Calu3 (cell line): ENCODE measurements at regions not wholly inside any gene's neighbourhood (a gene's known extent, or its start where the extent isn't known, plus 50 kb on each side); places are given as distances from the start of the nearest gene placed in this dataset.

ENCODE experiments used
- BruUV-seq: library from RNA; stranded (reverse); fragments of 400-500 nt; replicated peaks from 2 replicates; lab custom pipeline; 2021; lab: Mats Ljungman, UMichigan
- CTCF ChIA-PET: fragments of 300-600 bp; sonication (Branson Sonifier 250); formaldehyde crosslinking; loops from one replicate; lab custom pipeline; 2022; ENCODE audit warnings: antibody characterized with exemption; lab: Charles Lee
- DNase-seq: peaks from one replicate; pipeline ENCODE4 v3.0.0; 2022
- H3K27ac Mint-ChIP-seq: one replicate; pipeline ENCODE4 v1.8.0; 2022; ENCODE audit warnings: mixed read lengths; ENCODE audit not compliant: unreplicated experiment
- H3K27me3 Mint-ChIP-seq: one replicate; pipeline ENCODE4 v1.8.0; 2022; ENCODE audit warnings: mixed read lengths; ENCODE audit not compliant: unreplicated experiment
- H3K36me3 Mint-ChIP-seq: one replicate; pipeline ENCODE4 v1.8.0; 2022; ENCODE audit warnings: mild to moderate bottlenecking, moderate library complexity, mixed read lengths; ENCODE audit not compliant: insufficient read depth, unreplicated experiment
- H3K4me1 Mint-ChIP-seq: one replicate; pipeline ENCODE4 v1.8.0; 2022; ENCODE audit warnings: mild to moderate bottlenecking, low read depth, mixed read lengths; ENCODE audit not compliant: unreplicated experiment
- H3K4me3 Mint-ChIP-seq: one replicate; pipeline ENCODE4 v1.8.0; 2022; ENCODE audit warnings: mild to moderate bottlenecking, low read depth, moderate library complexity, mixed read lengths; ENCODE audit not compliant: unreplicated experiment
- H3K9me3 Mint-ChIP-seq: one replicate; pipeline ENCODE4 v1.8.0; 2022; ENCODE audit warnings: low read depth, mixed read lengths; ENCODE audit not compliant: unreplicated experiment
- CTCF ChIP-seq: fragments of 200-600 bp; IDR thresholded peaks from one replicate; pipeline ENCODE4 v1.8.0; 2022; ENCODE audit warnings: antibody characterized with exemption; ENCODE audit not compliant: unreplicated experiment
- intact Hi-C: fragments of 100-400 bp; cut with micrococcal nuclease; formaldehyde crosslinking; loops from one replicate; pipeline ENCODE4 v1.10.0; 2022; ENCODE audit not compliant: unreplicated experiment

- CTCF ChIA-PET: no interaction called here
- H3K4me1 Mint-ChIP-seq: no peaks in the 10 kb centered on the region
- H3K36me3 Mint-ChIP-seq: no peaks in the 10 kb centered on the region
- H3K27ac Mint-ChIP-seq: no peak overlapping the region
- no peaks in the 10 kb centered on the region for H3K9me3 Mint-ChIP-seq
- intact Hi-C loops: no loop called here
- H3K27me3 Mint-ChIP-seq: peaks cover 37% of the 10 kb centered on the region
- DNase-seq: no peak
- H3K4me3 Mint-ChIP-seq: no peak overlapping the region
- no TSS peak for BruUV-seq
- no peak for TF ChIP-seq CTCF
Measured at GRCh38 chrX:124223524-124223923, 108.9 kb upstream of the TEX13D start.

- intact Hi-C loops: no loop called here
- TF ChIP-seq CTCF: no peak
- CTCF ChIA-PET: no interaction called here
- BruUV-seq: no TSS peak
- H3K36me3 Mint-ChIP-seq: no peaks in the 10 kb centered on the region
- H3K27me3 Mint-ChIP-seq: peaks cover 27% of the 10 kb centered on the region
- H3K4me3 Mint-ChIP-seq: no peak overlapping the region
- H3K27ac Mint-ChIP-seq: no peak overlapping the region
- no peaks in the 10 kb centered on the region for H3K9me3 Mint-ChIP-seq
- DNase-seq: no peak
- no peaks in the 10 kb centered on the region for H3K4me1 Mint-ChIP-seq
Measured at GRCh38 chrX:124224528-124224927, 107.9 kb upstream of the TEX13D start.

- BruUV-seq: no TSS peak
- Mint-ChIP-seq H3K36me3 (no peaks in the 10 kb centered on the region), H3K27me3 (peaks cover 11% of the 10 kb centered on the region), H3K4me1 (no peaks in the 10 kb centered on the region), H3K9me3 (no peaks in the 10 kb centered on the region), H3K27ac (no peak overlapping the region), H3K4me3 (no peak overlapping the region)
- TF ChIP-seq CTCF: no peak
- CTCF ChIA-PET: no interaction called here
- DNase-seq: no peak
- intact Hi-C loops: no loop called here
Measured at GRCh38 chrX:124226129-124226528, 106.3 kb upstream of the TEX13D start.

- H3K36me3 Mint-ChIP-seq: no peaks in the 10 kb centered on the region
- intact Hi-C loops: no loop called here
- no peaks in the 10 kb centered on the region for H3K4me1 Mint-ChIP-seq
- no peak for DNase-seq
- no peak for TF ChIP-seq CTCF
- BruUV-seq: no TSS peak
- no peaks in the 10 kb centered on the region for H3K9me3 Mint-ChIP-seq
- no peak overlapping the region for H3K27ac Mint-ChIP-seq
- CTCF ChIA-PET: interaction anchor here (0.5 kb wide), 1 partner anchor 75 kb away, joined by 3 read pairs; no protein-coding TSS in a partner anchor
- no peaks in the 10 kb centered on the region for H3K27me3 Mint-ChIP-seq
- H3K4me3 Mint-ChIP-seq: no peak overlapping the region
Measured at GRCh38 chrX:124228849-124229248, 103.6 kb upstream of the TEX13D start.
